Activated CD8-positive, alpha-beta memory T cell treated with anti-CD3 and anti-CD28 coated beads, Interleukin-2, amount 50 U/mL, for 1 hour (primary cell): ENCODE measurements at regions not wholly inside any gene's neighbourhood (a gene's known extent, or its start where the extent isn't known, plus 50 kb on each side); places are given as distances from the start of the nearest gene placed in this dataset.

Experiments
- DNase-seq: peaks from one replicate; pipeline ENCODE4 v3.0.0-alpha.2; 2020; ENCODE audit errors: extremely low read depth

DNA sequence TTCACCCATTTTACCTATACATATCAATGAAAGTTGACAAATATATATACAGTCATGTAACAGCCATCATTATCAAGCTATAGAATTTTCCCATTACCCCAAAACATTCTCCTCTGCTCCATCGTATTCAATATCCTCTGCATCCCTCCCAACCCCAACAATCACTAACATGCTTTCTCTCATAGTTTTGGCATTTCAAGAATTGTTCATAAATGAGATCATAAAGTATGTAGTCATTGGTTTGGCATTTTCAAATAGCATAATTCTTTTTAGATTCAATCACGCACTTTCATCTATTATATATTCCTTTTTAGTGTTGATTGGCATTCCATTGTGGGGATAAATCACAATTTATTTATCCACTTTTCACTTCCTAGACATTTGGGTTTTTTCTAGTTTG is 866.0 kb upstream of the TMEM132C start:
- no peak for DNase-seq

DNA sequence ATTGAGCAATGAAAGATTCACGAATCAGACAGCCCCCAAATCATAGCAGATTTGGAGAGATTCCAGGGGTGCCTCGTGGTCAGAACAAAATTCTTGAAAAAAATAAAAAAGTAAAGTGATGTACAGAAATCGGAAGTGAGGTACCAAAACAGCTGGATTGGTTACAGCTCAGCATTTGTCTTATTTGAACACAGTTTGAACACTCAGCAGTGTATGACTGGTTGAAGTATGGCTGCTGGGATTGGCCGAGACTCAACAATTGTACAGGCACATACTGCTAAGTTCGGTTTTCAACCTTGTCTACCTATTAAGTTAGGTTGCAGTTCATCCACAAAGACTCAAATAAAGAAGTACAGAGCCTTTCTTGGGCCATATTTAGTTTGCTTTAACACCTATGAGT is 865.4 kb upstream of the TMEM132C start:
- no peak for DNase-seq

DNA sequence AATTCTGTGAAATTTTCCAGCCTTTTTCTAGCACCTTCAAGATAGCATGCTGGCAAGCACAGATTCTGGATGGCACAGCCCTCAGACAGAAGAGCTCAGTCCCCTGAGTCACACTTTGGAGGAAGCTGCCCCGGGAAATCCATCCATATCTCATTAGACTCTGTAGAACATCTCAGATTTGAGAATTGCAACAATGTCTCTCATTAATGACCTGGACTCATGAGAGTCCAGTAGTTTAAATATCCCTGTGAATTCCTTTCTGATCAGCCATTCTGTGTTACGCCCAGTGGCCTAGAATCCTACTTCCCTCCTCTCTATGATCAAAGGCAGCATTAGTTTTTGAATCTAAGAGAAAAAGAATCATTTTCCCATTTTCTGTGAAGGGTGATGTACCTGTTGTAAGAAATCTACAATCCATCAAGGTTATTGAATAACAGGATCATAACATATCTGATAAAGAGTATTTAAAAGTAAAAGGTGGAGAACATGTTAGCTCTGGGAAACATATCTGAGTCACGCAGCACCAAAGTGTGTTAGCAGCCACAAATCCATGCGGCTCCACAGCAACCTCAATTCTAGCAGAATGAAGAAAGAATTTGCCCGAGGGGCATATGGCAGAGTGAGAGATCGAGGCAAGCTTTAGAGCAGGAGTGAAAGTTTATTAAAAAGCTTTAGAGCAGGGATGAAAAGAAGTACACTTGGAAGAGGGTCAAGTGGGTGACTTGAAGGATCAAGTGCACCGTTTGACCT is 855.6 kb upstream of the TMEM132C start:
- no peak for DNase-seq

DNA sequence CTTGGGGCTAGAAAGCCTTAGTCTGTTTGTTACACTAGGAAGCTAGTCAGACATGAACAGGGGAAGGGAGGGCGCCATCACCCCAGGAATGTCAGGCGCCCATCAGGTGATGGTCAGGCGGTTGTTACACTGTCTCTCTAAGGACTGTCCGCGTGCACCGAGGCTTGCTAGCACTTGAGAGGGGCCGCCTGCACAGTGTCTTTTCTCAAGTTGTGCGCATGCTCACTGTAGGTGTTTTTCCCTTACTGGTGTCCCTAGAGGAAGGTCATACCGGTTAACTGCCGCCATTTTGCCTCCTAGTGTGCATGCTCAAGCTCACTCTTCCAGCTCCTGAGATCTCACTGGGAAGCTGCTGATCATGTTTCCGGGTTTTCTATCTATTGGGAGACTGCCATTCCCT is 855.0 kb upstream of the TMEM132C start:
- DNase-seq: no peak

DNA sequence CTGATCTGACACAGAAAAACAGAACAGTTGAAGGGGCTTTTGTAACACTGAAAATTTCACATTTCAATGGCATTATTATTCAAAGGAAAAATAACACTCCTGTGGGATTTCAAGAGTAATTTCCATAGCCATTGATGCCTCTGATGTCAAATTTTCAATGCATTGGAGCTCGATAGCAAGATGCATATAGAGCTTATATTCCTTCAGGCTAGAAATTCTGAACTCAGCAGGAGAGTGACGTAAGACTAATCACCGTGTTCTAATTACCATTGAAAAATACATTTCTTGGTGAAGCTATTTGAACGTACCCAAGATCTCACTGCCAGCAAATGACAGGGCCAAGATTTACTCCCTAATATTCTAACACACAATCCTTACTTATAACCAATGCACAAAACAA is 854.1 kb upstream of the TMEM132C start:
- no peak for DNase-seq

DNA sequence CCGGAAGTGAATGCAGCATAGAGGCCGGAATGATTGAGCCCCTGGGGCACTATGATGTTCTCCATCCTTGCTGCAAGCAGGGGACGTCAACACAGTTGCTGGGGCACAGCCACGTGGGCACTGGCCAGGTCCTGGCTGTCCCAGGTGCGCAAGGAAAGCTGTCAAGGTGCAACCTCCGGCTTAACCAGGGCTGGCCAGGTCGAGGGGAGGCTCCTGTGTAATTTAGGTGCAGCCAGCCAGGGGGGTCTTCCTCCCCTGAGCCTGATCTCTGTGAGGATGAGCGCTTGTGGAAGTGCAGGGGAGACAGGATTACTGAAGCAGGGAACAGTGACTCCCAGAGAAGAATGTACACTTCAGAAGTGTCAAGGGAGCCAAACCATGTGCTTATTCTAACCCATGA is 852.8 kb upstream of the TMEM132C start:
- no peak for DNase-seq

DNA sequence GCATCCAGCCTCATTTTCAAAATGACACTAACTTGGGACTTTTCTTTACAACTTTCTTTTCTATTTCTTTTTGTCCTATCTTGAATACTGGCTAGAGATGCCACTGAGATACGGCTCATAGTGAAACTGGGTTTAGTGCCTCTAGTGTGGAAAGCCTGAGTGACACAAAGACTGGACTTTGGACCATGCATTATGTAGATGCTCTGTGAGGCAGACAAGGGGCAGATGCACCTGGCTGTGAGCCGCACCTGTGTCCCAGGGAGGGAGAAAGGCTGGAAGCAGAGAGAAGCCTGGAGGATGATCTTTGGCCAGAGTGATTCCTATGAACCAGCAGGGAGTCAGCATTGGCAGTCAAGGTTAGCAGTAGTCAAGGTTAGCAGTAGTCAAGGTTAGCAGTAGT is 852.3 kb upstream of the TMEM132C start:
- DNase-seq: no peak

DNA sequence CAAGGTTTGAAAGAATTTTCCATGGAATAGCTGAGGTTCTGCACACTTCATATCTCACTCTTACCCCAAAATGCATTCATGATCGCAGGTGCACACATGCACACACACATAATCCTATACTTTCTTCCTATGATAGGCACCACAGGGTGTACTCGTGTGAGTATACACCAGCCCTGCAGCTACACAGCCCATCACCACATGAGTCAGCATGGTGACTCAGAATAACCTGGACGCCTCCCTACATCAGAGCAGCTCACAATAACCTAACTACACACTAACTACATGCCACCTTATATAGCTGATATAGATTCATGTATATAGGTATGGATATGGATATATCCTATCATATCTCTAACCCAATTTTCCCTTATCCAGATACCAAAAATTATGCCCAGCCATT is 850.2 kb upstream of the TMEM132C start:
- no peak for DNase-seq

DNA sequence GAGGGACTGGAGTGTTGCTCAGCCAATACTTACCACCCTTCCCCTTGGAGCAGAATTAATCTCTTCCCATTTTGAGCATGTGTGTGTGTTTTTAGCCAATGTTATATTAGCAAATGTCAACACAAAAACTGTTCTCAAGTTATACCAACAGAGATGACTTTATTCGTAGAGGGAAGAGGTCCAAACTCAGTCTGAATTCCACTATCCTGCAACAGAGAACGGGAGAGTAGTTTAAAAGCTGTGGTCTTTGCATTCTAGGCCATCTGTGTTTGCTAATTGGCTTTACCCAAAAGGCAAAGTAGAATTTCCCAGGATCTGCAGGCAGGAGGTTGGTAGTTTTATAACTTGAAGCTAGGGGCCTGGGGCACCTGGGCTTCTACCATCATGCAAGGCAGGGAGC is 847.9 kb upstream of the TMEM132C start:
- no peak for DNase-seq

DNA sequence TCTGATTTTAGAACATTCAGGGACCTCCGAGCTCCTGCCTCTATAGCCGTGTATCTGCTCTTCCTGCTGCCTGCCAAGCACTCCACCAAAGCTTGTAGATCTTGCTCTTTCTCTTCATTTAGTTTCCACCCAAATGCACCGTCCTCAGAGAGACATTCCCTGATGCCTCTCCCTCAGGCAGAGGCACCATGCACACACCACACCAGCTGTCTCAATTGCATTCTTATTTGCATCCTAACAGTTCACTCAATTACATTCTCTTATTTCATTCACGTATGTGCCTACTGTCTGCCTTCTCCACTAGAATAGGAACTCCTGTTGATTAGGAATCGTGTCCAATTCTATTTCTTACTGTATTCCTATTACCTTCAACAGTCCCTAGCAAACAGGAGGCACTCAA is 845.4 kb upstream of the TMEM132C start:
- DNase-seq: no peak

DNA sequence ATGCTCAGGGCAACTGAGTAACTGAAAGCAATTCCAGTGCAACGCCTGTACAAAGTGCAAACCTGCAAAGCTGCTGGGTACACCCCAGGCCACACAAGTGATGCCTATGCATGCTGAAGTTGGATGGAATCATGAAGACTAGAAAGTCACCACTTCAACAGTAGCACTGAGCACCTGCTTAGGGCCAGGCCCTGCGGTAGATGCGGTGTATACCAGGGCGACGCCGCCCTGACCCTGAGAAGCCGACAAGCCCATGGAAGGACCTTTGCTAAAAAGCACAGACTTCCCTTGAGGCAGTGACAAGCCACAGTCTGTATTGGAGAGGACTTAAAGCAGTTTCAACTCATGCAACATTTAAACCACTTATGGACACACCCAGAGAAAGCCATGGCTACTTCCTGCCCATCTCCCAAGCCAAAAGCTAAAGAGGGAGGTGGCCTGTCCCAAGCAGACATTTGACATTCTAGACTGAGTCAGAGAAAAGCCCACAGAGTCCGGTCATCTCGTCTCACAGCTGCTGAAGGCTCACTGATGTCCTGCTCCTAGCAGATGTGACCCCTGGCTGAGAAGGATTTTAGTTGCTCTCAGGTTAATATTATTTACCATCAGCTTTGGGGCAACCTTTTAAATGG is 843.9 kb upstream of the TMEM132C start:
- no peak for DNase-seq

DNA sequence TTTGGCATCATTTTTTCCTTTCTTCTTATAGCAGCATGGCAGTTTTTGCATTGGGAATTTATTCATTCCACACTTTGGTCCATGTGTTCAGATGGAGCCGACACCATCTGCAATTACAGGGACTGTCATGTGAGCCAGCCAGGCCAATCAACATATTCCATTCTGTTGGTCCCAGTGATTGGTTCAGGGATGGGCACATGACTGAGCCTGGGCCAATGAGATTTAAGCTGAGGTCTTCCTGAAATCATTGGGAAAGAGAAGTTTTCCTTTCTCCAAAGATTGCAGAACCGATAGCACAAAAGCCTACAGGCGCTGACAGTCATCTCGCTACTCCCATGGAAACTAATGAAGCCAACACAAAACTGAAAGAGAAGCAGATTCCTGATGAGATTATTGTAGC is 841.5 kb upstream of the TMEM132C start:
- no peak for DNase-seq

DNA sequence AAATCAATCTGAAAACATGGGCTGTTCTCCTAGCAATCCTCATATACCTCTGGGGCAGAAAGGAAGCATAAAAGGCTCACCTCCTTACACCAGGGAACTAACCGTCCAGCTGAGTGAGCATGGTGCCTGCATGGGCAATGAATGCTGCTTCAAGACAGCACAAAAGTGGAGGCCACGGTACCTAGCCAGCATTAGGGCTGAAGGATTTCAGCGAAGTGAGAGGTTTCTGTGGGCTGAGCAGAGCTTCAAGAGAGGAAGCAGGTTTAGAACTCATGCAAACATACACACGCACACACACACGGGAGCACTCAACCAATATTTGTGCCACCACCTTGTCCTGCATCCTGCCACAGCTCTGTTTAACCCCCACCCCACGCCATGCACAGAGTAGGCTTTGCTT is 838.5 kb upstream of the TMEM132C start:
- no peak for DNase-seq

DNA sequence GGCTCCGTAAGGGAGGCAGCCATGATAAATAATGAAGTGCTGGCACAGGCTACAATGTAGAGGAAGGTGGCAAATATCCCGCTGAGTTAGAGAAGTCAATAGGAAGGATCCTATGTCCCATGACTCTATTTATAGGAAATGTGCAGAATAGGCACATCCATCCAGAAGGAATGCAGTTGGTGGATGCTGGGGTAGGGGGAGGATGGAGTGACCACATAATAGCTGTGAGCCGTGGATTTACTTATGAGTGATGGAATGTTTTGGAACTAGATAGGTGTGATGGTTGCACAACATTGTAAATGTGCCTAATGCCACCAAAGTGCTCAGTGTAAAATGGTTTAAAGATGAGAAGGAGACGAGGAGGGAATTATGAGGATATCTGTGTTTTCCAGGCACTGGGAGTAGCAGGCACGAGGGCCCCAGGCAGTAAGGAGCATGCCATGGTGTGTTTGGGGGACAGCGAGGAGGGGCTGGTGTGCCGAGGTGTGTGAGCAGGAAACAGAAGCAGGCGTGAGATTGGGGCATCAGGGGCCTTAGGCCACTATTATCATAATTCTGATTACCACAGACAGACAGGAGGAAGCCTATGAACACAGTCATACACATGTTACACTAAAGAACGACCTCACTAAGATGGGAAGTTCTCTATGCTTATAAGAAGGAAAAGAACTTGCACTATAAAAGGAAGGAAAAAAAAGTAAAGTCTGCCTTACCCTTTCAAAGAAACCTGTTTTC is 837.3 kb upstream of the TMEM132C start:
- DNase-seq: no peak

DNA sequence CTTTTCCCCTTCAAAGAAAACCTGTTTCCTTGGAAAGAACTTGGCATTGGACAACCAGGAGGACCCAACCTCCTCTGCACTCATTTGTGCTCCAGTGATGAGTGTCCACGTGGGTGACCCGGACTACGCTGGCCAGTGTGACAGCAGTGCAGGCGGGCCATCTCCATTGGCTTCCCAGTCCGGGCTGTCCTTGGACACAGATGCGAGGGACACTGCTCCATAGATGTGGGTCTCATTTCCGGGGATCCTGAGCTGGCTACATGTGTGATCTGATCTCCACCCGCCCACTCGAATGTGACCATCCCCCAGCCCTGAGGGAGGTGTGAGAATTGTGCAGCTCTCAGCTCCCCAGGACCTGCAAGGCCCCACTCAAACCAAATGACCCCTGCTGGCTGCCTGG is 836.6 kb upstream of the TMEM132C start:
- DNase-seq: no peak

DNA sequence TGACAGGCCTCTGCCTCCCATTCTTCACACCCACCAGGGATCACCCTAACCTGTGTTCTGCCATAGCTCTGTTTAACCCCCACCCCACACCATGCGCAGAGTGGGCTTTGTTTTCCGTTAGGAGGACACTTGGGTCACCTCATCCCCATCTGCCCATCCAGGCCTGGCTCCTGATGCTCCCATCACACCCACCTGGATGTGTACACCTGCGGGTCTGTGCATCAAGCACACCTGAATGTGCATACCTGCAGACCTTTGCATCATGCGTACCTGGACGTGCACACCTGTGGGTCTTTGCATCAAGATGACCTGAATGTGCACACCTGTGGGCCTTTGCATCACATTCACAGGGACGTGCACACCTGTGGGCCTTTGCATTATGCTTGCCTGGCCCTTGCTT is 835.8 kb upstream of the TMEM132C start:
- no peak for DNase-seq

DNA sequence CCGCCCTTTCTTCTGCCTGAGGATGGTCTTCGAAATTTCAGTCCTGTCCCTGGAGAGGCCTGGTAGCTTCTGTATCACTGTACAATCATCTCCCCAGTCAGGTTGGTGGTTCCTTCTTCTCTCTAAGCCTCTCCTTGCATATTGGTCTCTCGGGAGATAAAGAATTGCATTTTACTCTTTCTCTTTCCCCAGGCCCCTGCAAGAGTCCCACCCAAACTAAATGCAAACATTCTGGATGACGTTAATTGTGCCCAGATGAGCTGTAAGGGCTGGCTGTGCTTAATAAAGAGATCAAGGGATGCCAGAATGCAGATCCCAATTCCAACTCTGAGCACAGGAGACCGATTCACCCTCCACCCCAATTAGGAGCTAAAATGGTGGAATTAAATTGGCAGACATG is 835.4 kb upstream of the TMEM132C start:
- DNase-seq: no peak

DNA sequence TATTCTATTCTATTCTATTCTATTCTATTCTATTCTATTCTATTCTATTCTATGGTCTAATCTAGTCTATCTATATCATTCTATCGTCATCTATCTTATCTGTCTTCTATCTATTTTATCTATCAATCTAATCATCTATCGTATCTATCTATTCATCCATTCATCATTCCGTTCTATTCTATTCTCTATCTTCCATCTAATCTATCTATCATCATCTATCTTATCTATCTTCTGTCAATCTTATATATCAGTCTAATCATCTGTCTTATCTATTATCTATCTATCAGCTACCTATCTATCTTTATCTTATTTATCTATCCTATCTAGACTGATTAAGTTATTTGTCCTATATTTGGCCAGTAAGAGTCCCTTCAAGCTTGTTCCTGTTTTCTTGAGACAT is 831.5 kb upstream of the TMEM132C start:
- DNase-seq: no peak

DNA sequence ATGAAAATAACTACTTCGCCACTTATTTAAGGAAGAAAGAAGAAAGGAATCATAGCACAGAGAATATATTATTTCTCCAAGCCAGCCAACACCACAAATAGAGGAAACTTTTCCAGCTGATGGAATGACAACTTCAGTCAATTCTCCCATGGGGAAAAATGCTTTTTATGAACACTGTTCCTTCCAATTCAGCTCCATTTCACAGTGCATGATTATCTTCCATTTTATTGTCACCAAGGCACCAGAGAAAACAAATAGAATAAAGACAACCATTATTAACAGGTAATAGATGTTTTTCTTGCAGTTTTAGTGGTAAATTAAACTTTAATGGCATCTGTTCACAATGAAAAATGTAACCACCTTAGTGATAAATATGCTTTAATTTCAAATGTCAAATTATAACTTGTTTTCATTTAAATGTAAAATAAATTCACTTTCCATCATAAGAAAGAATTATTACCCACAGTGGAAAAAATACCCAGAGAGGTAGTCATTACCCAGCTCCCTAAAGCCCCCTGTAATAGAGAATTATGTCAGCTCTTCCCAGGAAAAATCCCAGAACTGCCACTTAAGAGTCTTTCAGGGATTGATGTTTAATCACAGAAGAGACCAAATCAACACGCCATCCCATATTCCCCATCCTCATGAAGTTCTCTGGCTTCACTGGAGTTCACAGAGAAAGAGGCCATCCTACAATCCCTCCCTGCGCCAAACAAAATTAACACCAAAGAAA is 828.3 kb upstream of the TMEM132C start:
- no peak for DNase-seq

DNA sequence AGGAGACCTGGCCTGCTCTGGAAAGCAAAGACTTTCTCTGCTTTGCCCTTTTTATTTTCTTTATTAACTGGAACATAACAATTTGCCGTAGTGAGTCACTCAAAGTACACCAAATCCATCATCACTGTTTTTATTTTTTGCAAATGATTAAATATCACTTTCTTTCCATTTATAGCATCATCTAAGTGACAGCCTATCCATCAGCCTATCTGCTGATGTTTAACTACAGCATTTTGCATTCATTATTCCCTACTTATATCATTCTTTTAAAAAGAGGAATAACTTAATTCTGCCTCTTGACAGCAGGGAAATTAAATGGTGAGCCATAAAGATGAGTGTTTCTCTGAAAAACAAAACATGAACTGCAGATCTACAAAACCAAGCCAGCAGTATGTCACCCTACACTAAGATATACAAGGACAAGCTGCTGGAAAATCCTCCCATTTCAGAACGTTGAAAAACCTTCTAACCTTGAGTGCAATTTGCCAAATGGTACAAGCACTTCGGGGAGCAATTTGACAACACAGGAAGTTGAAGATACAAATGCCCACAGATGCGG is 821.3 kb upstream of the TMEM132C start:
- no peak for DNase-seq

DNA sequence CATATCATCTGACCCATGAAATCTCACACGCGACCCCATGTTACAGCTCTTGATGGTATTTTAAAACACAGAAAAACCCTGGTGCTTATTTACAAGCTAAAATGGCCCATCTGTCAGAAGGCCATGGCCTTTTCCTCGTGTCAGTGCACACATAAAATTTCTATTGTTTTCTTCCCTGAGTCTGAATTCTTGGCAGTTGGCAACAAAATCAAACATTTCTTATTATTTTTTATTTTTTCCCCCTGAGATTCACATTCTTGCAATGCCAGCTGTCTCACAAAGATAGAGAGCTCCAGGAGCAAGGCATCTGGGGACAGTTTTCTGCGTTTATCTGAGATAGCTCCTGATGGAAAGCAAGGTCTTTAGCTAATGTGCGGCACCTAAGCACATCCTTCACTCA is 818.1 kb upstream of the TMEM132C start:
- DNase-seq: no peak

DNA sequence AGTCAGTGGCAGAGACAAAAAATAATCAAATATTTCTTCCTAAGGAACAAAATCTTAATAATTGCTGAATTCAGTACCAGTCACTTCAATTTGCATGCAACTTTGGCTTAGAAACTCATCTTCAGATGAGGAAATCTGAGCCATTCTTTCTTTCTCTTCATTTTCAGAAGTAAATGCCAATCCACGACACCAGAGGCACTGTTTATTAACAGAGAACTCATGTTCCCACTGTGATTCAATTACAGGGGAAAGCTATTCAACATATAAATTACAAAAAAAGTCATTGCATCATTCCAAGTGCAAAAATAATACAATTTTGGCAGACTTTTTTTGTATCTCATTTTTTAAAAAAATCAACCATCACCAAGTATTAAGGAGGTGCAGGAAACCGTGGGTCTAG is 816.1 kb upstream of the TMEM132C start:
- no peak for DNase-seq
